Neural crest cell (in vitro differentiated cells): ENCODE measurements at regions not wholly inside any gene's neighbourhood (a gene's known extent, or its start where the extent isn't known, plus 50 kb on each side); places are given as distances from the start of the nearest gene placed in this dataset.
"Not testable (repeated sequence)": the region's sequence is repeated elsewhere in the genome, so short reads cannot be mapped to it uniquely, and the experiment has no call there.

Source experiments
- DNase-seq: peaks from one replicate; pipeline ENCODE4 v3.0.0; 2021; ENCODE audit warnings: low read depth, mixed read lengths, low spot score
- H3K27ac Mint-ChIP-seq: one replicate; pipeline ENCODE4 v1.8.0; 2021; ENCODE audit warnings: mild to moderate bottlenecking, mixed read lengths; ENCODE audit not compliant: unreplicated experiment
- H3K27me3 Mint-ChIP-seq: 2 replicates; pipeline ENCODE4 v1.8.0; 2021; ENCODE audit warnings: low read depth, mild to moderate bottlenecking, mixed read lengths
- H3K36me3 Mint-ChIP-seq: 2 replicates; pipeline ENCODE4 v1.8.0; 2021; ENCODE audit warnings: low read depth, mild to moderate bottlenecking, mixed read lengths
- H3K4me1 Mint-ChIP-seq: 2 replicates; pipeline ENCODE4 v1.8.0; 2021; ENCODE audit warnings: mixed read lengths
- H3K4me3 Mint-ChIP-seq: one replicate; pipeline ENCODE4 v1.8.0; 2021; ENCODE audit warnings: mild to moderate bottlenecking, mixed read lengths
- H3K9me3 Mint-ChIP-seq: 2 replicates; pipeline ENCODE4 v1.8.0; 2021; ENCODE audit warnings: mixed read lengths
- TF ChIP-seq, protein P1 (sequence below): fragments of 200-600 bp; sonication (generic); conservative IDR thresholded peaks from 2 replicates; pipeline ENCODE4 v1.5.0; 2021; ENCODE audit warnings: antibody characterized with exemption, mild to moderate bottlenecking

DNA sequence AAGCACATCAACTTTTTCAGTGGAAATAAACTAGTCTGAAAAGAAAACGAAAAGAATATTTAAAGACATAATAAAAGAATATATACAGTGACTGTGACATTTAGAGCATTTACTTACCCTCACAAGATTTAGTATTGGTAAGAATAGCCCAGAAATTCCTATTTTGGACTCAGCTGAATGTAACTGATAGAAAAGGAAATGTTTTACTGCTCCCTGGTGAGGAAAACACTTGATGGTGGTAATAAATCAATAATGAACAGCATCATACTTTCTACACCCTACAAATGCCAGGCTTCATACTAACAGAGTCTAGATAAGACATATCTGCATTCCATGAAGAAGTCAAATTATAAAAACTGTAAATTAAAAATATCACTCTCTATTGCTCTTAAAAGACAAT is 753.5 kb upstream of the PCDH10 start:
- no peaks in the 10 kb centered on the region for H3K36me3 Mint-ChIP-seq

DNA sequence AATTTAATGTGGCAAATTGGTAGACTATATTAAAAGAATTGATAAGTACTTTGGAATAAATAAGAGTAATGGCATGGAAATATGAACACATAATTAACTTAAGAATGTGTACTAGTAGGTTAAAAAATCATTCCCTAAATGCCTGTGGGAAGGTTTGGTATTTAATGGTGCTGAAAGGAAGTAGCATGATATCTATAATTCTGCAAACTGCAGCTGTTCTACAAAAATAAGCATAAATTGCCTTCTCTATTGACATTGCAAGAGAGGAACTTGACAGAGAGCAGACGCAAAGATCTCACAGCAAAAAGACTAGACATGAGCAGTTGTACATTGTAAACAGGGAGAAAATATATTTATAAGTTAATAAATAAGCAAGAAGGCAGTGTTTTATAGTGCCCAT is 752.5 kb upstream of the PCDH10 start:
- peaks cover 7% of the 10 kb centered on the region for H3K9me3 Mint-ChIP-seq
- no peaks in the 10 kb centered on the region for H3K27me3 Mint-ChIP-seq
- no peaks in the 10 kb centered on the region for H3K4me1 Mint-ChIP-seq
- TF ChIP-seq, protein P1, sequence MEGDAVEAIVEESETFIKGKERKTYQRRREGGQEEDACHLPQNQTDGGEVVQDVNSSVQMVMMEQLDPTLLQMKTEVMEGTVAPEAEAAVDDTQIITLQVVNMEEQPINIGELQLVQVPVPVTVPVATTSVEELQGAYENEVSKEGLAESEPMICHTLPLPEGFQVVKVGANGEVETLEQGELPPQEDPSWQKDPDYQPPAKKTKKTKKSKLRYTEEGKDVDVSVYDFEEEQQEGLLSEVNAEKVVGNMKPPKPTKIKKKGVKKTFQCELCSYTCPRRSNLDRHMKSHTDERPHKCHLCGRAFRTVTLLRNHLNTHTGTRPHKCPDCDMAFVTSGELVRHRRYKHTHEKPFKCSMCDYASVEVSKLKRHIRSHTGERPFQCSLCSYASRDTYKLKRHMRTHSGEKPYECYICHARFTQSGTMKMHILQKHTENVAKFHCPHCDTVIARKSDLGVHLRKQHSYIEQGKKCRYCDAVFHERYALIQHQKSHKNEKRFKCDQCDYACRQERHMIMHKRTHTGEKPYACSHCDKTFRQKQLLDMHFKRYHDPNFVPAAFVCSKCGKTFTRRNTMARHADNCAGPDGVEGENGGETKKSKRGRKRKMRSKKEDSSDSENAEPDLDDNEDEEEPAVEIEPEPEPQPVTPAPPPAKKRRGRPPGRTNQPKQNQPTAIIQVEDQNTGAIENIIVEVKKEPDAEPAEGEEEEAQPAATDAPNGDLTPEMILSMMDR = no peak
- no peaks in the 10 kb centered on the region for H3K36me3 Mint-ChIP-seq
- DNase-seq = no peak
- no peak overlapping the region for H3K4me3 Mint-ChIP-seq
- H3K27ac Mint-ChIP-seq = no peak overlapping the region

More for the DNA sequence above, 753.5 kb upstream of the PCDH10 start:
- H3K4me1 Mint-ChIP-seq = no peaks in the 10 kb centered on the region
- no peak for DNase-seq
- TF ChIP-seq, protein P1 = no peak
- H3K27ac Mint-ChIP-seq = no peak overlapping the region
- no peaks in the 10 kb centered on the region for H3K27me3 Mint-ChIP-seq
- H3K4me3 Mint-ChIP-seq = no peak overlapping the region
- peaks cover 4% of the 10 kb centered on the region for H3K9me3 Mint-ChIP-seq

DNA sequence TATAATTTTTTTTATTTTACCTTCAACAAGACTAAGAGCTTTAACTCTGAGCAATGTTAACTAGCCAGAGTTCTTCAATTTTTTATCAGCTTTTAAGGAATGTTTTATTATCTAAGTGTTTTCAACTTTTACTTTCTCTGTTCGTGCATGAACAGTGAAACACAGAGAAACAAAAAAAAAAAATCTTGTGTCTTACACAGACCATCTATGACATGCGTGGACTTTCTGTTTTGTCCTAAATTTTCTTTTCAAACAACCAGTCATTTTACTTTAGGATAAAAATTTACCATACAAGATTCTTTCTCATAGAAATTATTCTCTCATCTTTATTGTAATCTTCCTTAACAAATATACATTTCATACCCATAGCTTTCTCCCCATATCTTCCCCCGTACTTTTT is 731.9 kb upstream of the PCDH10 start:
- H3K36me3 Mint-ChIP-seq = peaks cover 19% of the 10 kb centered on the region
- H3K27ac Mint-ChIP-seq = no peak overlapping the region
- no peak overlapping the region for H3K4me3 Mint-ChIP-seq
- H3K27me3 Mint-ChIP-seq = no peaks in the 10 kb centered on the region
- TF ChIP-seq, protein P1 = no peak
- H3K9me3 Mint-ChIP-seq = peaks cover 30% of the 10 kb centered on the region
- no peak for DNase-seq
- H3K4me1 Mint-ChIP-seq = no peaks in the 10 kb centered on the region

DNA sequence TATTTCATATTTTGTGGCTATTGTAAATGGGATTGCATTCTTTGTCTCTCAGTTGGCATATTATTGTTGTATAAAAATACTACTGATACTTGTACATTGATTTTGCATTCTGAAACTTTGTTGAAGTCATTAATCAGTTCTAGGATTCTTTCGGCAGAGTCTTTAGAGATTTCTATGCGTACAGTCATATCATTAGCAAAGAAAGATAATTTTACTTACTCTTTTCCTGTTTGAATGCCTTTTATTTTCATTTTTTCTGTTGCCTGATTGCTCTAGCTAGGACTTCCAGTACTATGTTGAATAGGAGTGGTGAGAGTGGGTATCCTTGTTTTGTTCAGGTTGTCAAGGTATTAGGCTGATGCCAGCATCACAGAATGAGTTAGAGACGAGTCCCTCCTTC is 722.0 kb upstream of the PCDH10 start:
- no peaks in the 10 kb centered on the region for H3K27me3 Mint-ChIP-seq
- peaks cover 10% of the 10 kb centered on the region for H3K9me3 Mint-ChIP-seq
- H3K27ac Mint-ChIP-seq = no peak overlapping the region
- no peak for DNase-seq
- no peak overlapping the region for H3K4me3 Mint-ChIP-seq
- TF ChIP-seq, protein P1 = no peak
- H3K36me3 Mint-ChIP-seq = no peaks in the 10 kb centered on the region
- H3K4me1 Mint-ChIP-seq = no peaks in the 10 kb centered on the region

DNA sequence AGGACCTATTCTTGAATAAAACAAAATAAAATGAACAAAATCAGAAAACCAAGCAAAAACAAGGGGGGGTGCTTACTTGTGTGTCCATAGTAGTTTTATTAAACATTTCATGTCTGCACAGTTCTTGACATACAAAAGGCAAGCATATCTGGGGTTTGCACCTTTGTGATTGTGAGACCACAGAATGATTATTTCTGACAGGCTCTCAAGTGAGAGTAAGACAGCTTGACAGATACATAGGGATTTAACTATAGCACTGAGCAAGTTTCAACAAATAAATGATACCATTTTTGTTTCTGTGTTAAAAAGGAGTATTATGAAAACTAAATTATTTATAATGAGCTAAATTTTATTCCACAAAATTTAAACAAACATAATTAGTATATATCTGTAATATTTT is 712.0 kb upstream of the PCDH10 start:
- H3K27ac Mint-ChIP-seq = no peak overlapping the region
- no peaks in the 10 kb centered on the region for H3K4me1 Mint-ChIP-seq
- TF ChIP-seq, protein P1 = no peak
- H3K4me3 Mint-ChIP-seq = no peak overlapping the region
- H3K9me3 Mint-ChIP-seq = no peaks in the 10 kb centered on the region
- no peaks in the 10 kb centered on the region for H3K27me3 Mint-ChIP-seq
- no peak for DNase-seq
- no peaks in the 10 kb centered on the region for H3K36me3 Mint-ChIP-seq

DNA sequence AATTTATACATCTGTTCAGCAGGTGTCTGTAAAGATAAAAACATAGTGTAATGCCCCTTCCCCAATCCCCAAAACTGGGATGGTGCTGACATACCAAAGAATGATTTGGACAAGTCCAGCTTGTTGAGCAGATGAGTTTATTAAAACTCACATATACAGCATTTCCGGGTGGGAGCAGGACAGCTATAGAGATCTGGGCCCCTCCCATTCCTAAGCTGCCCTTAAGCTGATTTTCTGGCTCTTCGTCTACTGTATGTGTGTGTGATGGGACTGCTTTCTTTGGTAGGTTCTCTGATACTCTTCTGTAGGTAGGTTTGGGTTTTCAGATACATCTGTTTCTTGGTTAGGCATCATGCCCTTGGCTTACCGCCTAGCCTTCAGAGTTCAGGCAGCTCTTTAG is 703.7 kb upstream of the PCDH10 start:
- no peak for DNase-seq
- no peak overlapping the region for H3K4me3 Mint-ChIP-seq
- H3K27me3 Mint-ChIP-seq = no peaks in the 10 kb centered on the region
- TF ChIP-seq, protein P1 = no peak
- H3K9me3 Mint-ChIP-seq = peaks cover 10% of the 10 kb centered on the region
- H3K27ac Mint-ChIP-seq = no peak overlapping the region
- peaks cover 3% of the 10 kb centered on the region for H3K36me3 Mint-ChIP-seq
- no peaks in the 10 kb centered on the region for H3K4me1 Mint-ChIP-seq

DNA sequence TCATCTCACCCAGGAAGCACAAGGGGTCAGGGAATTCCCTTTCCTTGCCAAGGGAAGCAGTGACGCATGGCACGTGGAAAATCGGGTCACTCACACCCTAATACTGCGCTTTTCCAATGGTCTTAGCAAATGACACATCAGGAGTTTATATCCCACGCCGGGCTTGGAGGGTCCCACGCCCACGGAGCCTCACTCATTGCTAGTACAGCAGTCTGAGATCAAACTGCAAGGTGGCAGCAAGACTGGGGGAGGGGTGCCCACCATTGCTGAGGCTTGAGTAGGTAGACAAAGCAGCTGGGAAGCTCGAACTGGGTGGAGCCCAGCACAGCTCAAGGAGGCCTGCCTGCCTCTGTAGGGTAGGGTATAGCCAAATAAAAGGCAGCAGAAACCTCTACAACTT is 691.1 kb upstream of the PCDH10 start:
- H3K4me1 Mint-ChIP-seq, DNase-seq, H3K4me3 Mint-ChIP-seq, H3K36me3 Mint-ChIP-seq, H3K27me3 Mint-ChIP-seq, H3K27ac Mint-ChIP-seq: not testable (repeated sequence)
- peaks cover 12% of the 10 kb centered on the region for H3K9me3 Mint-ChIP-seq
